ENCODE measurements at regions not wholly inside any gene's neighbourhood (a gene's known extent, or its start where the extent isn't known, plus 50 kb on each side); places are given as distances from the start of the nearest gene placed in this dataset.

- H3K27ac ChIP-seq (ENCODE audit: low read length in 2 of 2): no peak overlapping the region
- CTCF ChIA-PET: interaction anchor here (0.7 kb wide), 1 partner anchor 237 kb away, joined by 3 read pairs; no protein-coding TSS in a partner anchor
- H3K9me3 Mint-ChIP-seq (ENCODE audit: insufficient read depth): peaks cover 4% of the 10 kb centered on the region
- H3K4me3 Mint-ChIP-seq: peak overlapping the region; percentile 15
- H3K27me3 Mint-ChIP-seq: peaks cover 10% of the 10 kb centered on the region
- intact Hi-C loops (cut with micrococcal nuclease): no loop called here
- POLR2A ChIA-PET: interaction anchor here (0.6 kb wide), 1 partner anchor 641 kb away, joined by 3 read pairs; no protein-coding TSS in a partner anchor
- H2AFZ ChIP-seq (ENCODE audit: insufficient read depth, low read depth, low read length, poor library complexity, severe bottlenecking): no peak overlapping the region
- no peaks in the 10 kb centered on the region for H4K20me1 ChIP-seq (ENCODE audit: control insufficient read depth, insufficient read depth, low read length, poor library complexity, severe bottlenecking)
- H3K9ac ChIP-seq (ENCODE audit: low read length): no peak overlapping the region
- no peak for TF ChIP-seq EZH2 (IDR thresholded peaks at IDR 0.05; ENCODE audit: borderline replicate concordance, insufficient read depth, low read depth, low read length, poor library complexity, severe bottlenecking)
- TF ChIP-seq, protein P1, sequence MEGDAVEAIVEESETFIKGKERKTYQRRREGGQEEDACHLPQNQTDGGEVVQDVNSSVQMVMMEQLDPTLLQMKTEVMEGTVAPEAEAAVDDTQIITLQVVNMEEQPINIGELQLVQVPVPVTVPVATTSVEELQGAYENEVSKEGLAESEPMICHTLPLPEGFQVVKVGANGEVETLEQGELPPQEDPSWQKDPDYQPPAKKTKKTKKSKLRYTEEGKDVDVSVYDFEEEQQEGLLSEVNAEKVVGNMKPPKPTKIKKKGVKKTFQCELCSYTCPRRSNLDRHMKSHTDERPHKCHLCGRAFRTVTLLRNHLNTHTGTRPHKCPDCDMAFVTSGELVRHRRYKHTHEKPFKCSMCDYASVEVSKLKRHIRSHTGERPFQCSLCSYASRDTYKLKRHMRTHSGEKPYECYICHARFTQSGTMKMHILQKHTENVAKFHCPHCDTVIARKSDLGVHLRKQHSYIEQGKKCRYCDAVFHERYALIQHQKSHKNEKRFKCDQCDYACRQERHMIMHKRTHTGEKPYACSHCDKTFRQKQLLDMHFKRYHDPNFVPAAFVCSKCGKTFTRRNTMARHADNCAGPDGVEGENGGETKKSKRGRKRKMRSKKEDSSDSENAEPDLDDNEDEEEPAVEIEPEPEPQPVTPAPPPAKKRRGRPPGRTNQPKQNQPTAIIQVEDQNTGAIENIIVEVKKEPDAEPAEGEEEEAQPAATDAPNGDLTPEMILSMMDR (IDR thresholded peaks at IDR 0.05): no peak
- no peaks in the 10 kb centered on the region for H3K27me3 ChIP-seq (replicated peaks in 1 of 4; ENCODE audit: control extremely low read depth in 1 of 4, control insufficient read depth in 3 of 4, insufficient read depth in 4 of 4, low read length in 3 of 4)
- no peaks in the 10 kb centered on the region for H3K4me1 ChIP-seq (ENCODE audit: control insufficient read depth in 2 of 2, insufficient read depth in 2 of 2, low read length in 2 of 2)
- no peaks in the 10 kb centered on the region for H3K79me2 ChIP-seq (ENCODE audit: control insufficient read depth, insufficient read depth, low read length)
- no peaks in the 10 kb centered on the region for H3K36me3 ChIP-seq (replicated peaks in 1 of 2; ENCODE audit: control extremely low read depth in 1 of 2, control insufficient read depth in 1 of 2, extremely low read depth in 1 of 2, insufficient read depth in 2 of 2, low read length in 1 of 2)
- no peak overlapping the region for H3K4me3 ChIP-seq (ENCODE audit: control extremely low read depth in 1 of 5, extremely low read depth in 1 of 5, insufficient read depth in 1 of 5, low read depth in 2 of 5, low read length in 4 of 5)
- peaks cover 7% of the 10 kb centered on the region for H3K4me1 Mint-ChIP-seq
- 63% methylated on average over 4 of the region's 7 CpGs for WGBS (ENCODE audit: insufficient coverage)
- H3K27ac Mint-ChIP-seq: no peak overlapping the region
- no peak for ATAC-seq (ENCODE audit: low read depth)
- peak overlapping the region; percentile 4 for H3K4me2 ChIP-seq (replicated peaks; ENCODE audit: low read depth, low read length, poor library complexity, severe bottlenecking)
- DNase-seq: peak; percentile 8
- H3K9me3 ChIP-seq (ENCODE audit: control extremely low read depth in 1 of 3, control insufficient read depth in 2 of 3, insufficient read depth in 1 of 3, low read length in 2 of 3): peaks cover 0 to 1% (median 0%) of the 10 kb centered on the region in 3 donors
These were observed 198.8 kb upstream of the PREP start for GRCh38 chr6:105601541-105602236.
